NCI-H187 treated with DMSO at 0.1 percent for 48 hours (cell line): ENCODE measurements at regions not wholly inside any gene's neighbourhood (a gene's known extent, or its start where the extent isn't known, plus 50 kb on each side); places are given as distances from the start of the nearest gene placed in this dataset.

Experiments
- DNase-seq: peaks from one replicate; lab custom pipeline; 2025; lab: John Stamatoyannopoulos, UW

GRCh38 chr4:38601916-38602291, 62.1 kb upstream of the KLF3 start:
- no peak for DNase-seq

GRCh38 chr4:38603652-38604051, 60.3 kb upstream of the KLF3 start:
- no peak for DNase-seq

- no peak for DNase-seq
Observed at GRCh38 chr4:38605181-38605752, 58.7 kb upstream of the KLF3 start.

- DNase-seq: peak; percentile 85
Observed at GRCh38 chr4:38605753-38606586, 58.0 kb upstream of the KLF3 start.

GRCh38 chr4:38606587-38606905, 57.5 kb upstream of the KLF3 start:
- DNase-seq: no peak

- no peak for DNase-seq
Observed at GRCh38 chr4:38609614-38610013, 54.4 kb upstream of the KLF3 start.

- no peak for DNase-seq
Observed at GRCh38 chr4:38610521-38610920, 53.5 kb upstream of the KLF3 start.

- DNase-seq: no peak
Observed at GRCh38 chr4:38610966-38611431, 53.0 kb upstream of the KLF3 start.

- no peak for DNase-seq
Observed at GRCh38 chr4:38611676-38612075, 52.3 kb upstream of the KLF3 start.

- peak; percentile 56 for DNase-seq
Observed at GRCh38 chr4:38612646-38613414, 51.2 kb upstream of the KLF3 start.
